ENCODE measurements at regions not wholly inside any gene's neighbourhood (a gene's known extent, or its start where the extent isn't known, plus 50 kb on each side); places are given as distances from the start of the nearest gene placed in this dataset.

GRCh38 chr2:78913257-78913656, 112.2 kb upstream of the REG3G start:
- ATAC-seq (ENCODE audit: low read depth) = no peak
- no peak overlapping the region for H4K91ac ChIP-seq (ENCODE audit: insufficient read depth, low read depth, low read length)
- no peak overlapping the region for H3K4me2 ChIP-seq (ENCODE audit: low read depth, low read length)
- ChIA-PET POLR2A (ENCODE audit: unreplicated experiment) (interaction anchor here (0.6 kb wide), 1 partner anchor 11 kb away, joined by 3 read pairs; no protein-coding TSS in a partner anchor), CTCF (no interaction called here)
- no peak overlapping the region for H3K4ac ChIP-seq (ENCODE audit: low read depth, low read length)
- no peak overlapping the region for H3K9ac ChIP-seq (ENCODE audit: low read depth, low read length)
- H3K27ac ChIP-seq (ENCODE audit: insufficient read depth, low read length) = no peak overlapping the region
- BruUV-seq (replicated peaks) = no TSS peak
- no peaks in the 10 kb centered on the region for H3K36me3 ChIP-seq (ENCODE audit: control insufficient read depth, insufficient read depth, low read length)
- H2AK9ac ChIP-seq (replicated peaks; ENCODE audit: low read depth, low read length, poor library complexity) = no peak overlapping the region
- H2AK5ac ChIP-seq (ENCODE audit: low read depth, low read length) = no peak overlapping the region
- no peaks in the 10 kb centered on the region for H4K20me1 ChIP-seq (ENCODE audit: insufficient read depth, low read length)
- H3K56ac ChIP-seq (ENCODE audit: extremely low read depth, insufficient read depth, low read length) = no peak overlapping the region
- H4K5ac ChIP-seq (ENCODE audit: low read depth, low read length) = no peak overlapping the region
- no peak overlapping the region for H2BK5ac ChIP-seq (ENCODE audit: low read depth, low read length, poor library complexity, severe bottlenecking)
- H3K23ac ChIP-seq (ENCODE audit: low read depth, low read length) = no peak overlapping the region
- H3K18ac ChIP-seq (ENCODE audit: low read depth, low read length) = no peak overlapping the region
- no peak overlapping the region for H2BK120ac ChIP-seq (ENCODE audit: low read depth, low read length)
- no CpG with 5 or more reads among the region's 1 CpG for WGBS, 2 experiments (ENCODE audit: extremely low coverage in 2 of 2, insufficient read length in 1 of 2)
- H3K79me1 ChIP-seq (ENCODE audit: low read depth in 1 of 2, low read length in 2 of 2) = no peaks in the 10 kb centered on the region
- no peak overlapping the region for H2BK15ac ChIP-seq (ENCODE audit: low read depth, low read length)
- no peak overlapping the region for H3K14ac ChIP-seq (replicated peaks; ENCODE audit: low read depth, low read length)
- H2AFZ ChIP-seq (replicated peaks; ENCODE audit: low read length, poor library complexity) = no peak overlapping the region
- TF ChIP-seq SMC3 (IDR thresholded peaks at IDR 0.05; ENCODE audit: low read depth, low read length) (no peak), NFE2L2 (IDR thresholded peaks at IDR 0.05; ENCODE audit: low read depth, low read length) (no peak), BHLHE40 (IDR thresholded peaks at IDR 0.05; ENCODE audit: low read depth, low read length) (no peak), FOS (IDR thresholded peaks at IDR 0.05; ENCODE audit: low read depth, low read length) (no peak), MXI1 (IDR thresholded peaks at IDR 0.05; ENCODE audit: borderline replicate concordance, low read depth, low read length) (no peak), CEBPB (IDR thresholded peaks at IDR 0.05; ENCODE audit: low read depth, low read length) (no peak), USF2 (IDR thresholded peaks at IDR 0.05; ENCODE audit: low read depth, low read length) (no peak), CTCF (conservative IDR thresholded peaks at IDR 0.05; ENCODE audit: low read depth, low read length) (no peak), RFX5 (IDR thresholded peaks at IDR 0.05; ENCODE audit: low read depth, low read length) (no peak), MAZ (IDR thresholded peaks at IDR 0.05; ENCODE audit: borderline replicate concordance, low read depth, low read length) (no peak), MAFK (IDR thresholded peaks at IDR 0.05; ENCODE audit: low read depth, low read length) (no peak), CHD1 (IDR thresholded peaks at IDR 0.05; ENCODE audit: low read depth, low read length) (no peak), ELK1 (IDR thresholded peaks at IDR 0.05; ENCODE audit: borderline replicate concordance, low read depth, low read length) (no peak), RCOR1 (IDR thresholded peaks at IDR 0.05; ENCODE audit: insufficient replicate concordance, low read length) (no peak), RAD21 (IDR thresholded peaks at IDR 0.05; ENCODE audit: low read length) (no peak), POLR2A (IDR thresholded peaks at IDR 0.05; ENCODE audit: low read depth, low read length) (no peak)
- no peaks in the 10 kb centered on the region for H3K27me3 ChIP-seq (ENCODE audit: control insufficient read depth, insufficient read depth, low read length)
- dilution Hi-C loops (cut with HindIII; ENCODE audit: low sequenced_read_pairs, unreplicated experiment) (no loop called here), in situ Hi-C loops (cut with MboI; ENCODE audit: low sequenced_read_pairs) (no loop called here), intact Hi-C loops (cut with micrococcal nuclease) (no loop called here)
- no peak overlapping the region for H2BK20ac ChIP-seq (ENCODE audit: low read depth, low read length)
- no peaks in the 10 kb centered on the region for H3K4me1 ChIP-seq (ENCODE audit: control insufficient read depth, insufficient read depth, low read length)
- H3K9me1 ChIP-seq (ENCODE audit: insufficient read depth, low read length) = no peaks in the 10 kb centered on the region
- no peak overlapping the region for H3K4me3 ChIP-seq (ENCODE audit: insufficient read depth, low read depth, low read length)
- DNase-seq = no peak
- H4K8ac ChIP-seq (ENCODE audit: low read depth in 2 of 2, low read length in 2 of 2) = no peak overlapping the region
- 0 out of 2 replicates have a peak, but pooled peaks cover 4% of the 10 kb centered on the region for H3K9me3 ChIP-seq (ENCODE audit: control insufficient read depth, insufficient read depth, low read length)

Data from IMR-90 (cell line).